ENCODE measurements at regions not wholly inside any gene's neighbourhood (a gene's known extent, or its start where the extent isn't known, plus 50 kb on each side); places are given as distances from the start of the nearest gene placed in this dataset.

DNA sequence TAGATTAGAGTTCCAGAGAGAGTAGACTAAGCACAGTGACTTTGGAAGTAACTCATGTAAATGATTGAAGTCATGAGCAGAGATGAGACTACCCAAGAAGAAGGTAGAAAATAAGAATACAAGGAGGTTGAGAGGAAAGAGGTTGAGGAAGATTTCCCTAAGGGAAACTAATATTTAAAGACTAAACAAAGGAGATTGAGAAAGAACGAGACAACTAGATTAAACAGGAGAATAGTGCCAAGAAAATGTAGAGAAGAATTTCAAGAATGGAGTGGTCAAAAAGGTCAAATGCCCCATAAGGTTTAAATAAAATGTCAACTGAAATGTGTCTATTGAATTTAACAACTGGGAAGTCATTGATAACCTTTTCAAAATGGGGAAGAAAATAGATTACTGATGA, 59.0 kb downstream of the RPS29 start:
- ATAC-seq = no peak
- intact Hi-C loops (cut with DNase I, micrococcal nuclease) = no loop called here
- H3K4me1 Mint-ChIP-seq = no peaks in the 10 kb centered on the region
- CTCF ChIA-PET = no interaction called here
- H3K27me3 Mint-ChIP-seq = peaks cover 12% of the 10 kb centered on the region
- DNase-seq = no peak
- no peak overlapping the region for H3K27ac Mint-ChIP-seq
- H3K36me3 Mint-ChIP-seq (ENCODE audit: low read depth) = no peaks in the 10 kb centered on the region
- POLR2A ChIA-PET = no interaction called here
- no peak overlapping the region for H3K4me3 Mint-ChIP-seq
- H3K9me3 Mint-ChIP-seq (ENCODE audit: low read depth) = no peaks in the 10 kb centered on the region

DNA sequence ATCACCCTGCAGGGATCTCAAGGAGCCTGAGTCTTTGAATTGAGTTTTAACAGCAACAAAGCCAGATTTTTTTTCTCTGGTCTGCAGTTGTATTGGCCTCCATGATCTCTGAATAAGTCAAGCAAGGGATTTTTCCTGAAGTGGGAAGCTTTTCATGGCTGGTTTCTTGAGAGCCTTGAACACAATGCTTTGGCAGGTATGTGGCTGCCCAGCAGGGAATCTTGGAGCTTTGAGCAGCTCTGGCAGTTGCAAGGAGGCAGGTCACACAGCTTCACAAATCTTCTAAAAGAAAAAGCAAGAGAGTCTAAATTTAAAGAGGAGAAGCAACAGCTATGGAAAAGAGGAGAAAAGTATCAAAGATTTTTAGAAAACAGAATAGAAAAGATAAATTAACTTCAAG, 60.1 kb downstream of the RPS29 start:
- POLR2A ChIA-PET = no interaction called here
- no peak overlapping the region for H3K4me3 Mint-ChIP-seq

DNA sequence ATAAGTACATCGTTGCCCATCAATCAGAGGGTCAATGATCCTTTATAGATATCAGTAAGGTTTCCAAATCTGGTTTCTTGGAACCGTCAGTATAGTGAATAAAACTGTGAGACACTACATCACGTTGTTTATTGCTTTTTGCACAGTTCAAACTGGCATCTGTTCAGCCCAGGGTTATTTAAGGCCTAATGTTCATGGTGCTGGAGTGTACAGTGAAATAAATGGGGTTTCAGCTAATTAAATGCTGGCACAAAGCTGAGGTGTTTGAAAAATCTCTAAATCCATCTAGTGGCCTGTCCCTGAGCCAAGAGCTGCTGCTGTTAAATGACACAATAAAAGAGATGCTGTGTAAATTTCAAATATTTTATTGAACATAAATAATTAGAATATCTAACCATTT, 69.9 kb downstream of the RPS29 start:
- DNase-seq (no peak), ATAC-seq (no peak)
- Mint-ChIP-seq H3K4me3 (no peak overlapping the region), H3K27me3 (no peaks in the 10 kb centered on the region), H3K9me3 (ENCODE audit: low read depth) (no peaks in the 10 kb centered on the region), H3K36me3 (ENCODE audit: low read depth) (no peaks in the 10 kb centered on the region), H3K4me1 (no peaks in the 10 kb centered on the region), H3K27ac (no peak overlapping the region)
- ChIA-PET CTCF (interaction anchor here (0.6 kb wide), 1 partner anchor 842 kb away, joined by 4 read pairs; no protein-coding TSS in a partner anchor), POLR2A (no interaction called here)
- intact Hi-C loops (cut with DNase I, micrococcal nuclease) = no loop called here

More for the DNA sequence above, 60.1 kb downstream of the RPS29 start:
- CTCF ChIA-PET = interaction anchor here (1.3 kb wide), 1 partner anchor 64 kb away, joined by 4 read pairs; no protein-coding TSS in a partner anchor
- intact Hi-C loops (cut with DNase I, micrococcal nuclease) = no loop called here
- no peaks in the 10 kb centered on the region for H3K4me1 Mint-ChIP-seq
- ATAC-seq = no peak
- H3K9me3 Mint-ChIP-seq (ENCODE audit: low read depth) = no peaks in the 10 kb centered on the region
- no peaks in the 10 kb centered on the region for H3K36me3 Mint-ChIP-seq (ENCODE audit: low read depth)
- no peak overlapping the region for H3K27ac Mint-ChIP-seq
- peaks cover 9% of the 10 kb centered on the region for H3K27me3 Mint-ChIP-seq
- DNase-seq = no peak

DNA sequence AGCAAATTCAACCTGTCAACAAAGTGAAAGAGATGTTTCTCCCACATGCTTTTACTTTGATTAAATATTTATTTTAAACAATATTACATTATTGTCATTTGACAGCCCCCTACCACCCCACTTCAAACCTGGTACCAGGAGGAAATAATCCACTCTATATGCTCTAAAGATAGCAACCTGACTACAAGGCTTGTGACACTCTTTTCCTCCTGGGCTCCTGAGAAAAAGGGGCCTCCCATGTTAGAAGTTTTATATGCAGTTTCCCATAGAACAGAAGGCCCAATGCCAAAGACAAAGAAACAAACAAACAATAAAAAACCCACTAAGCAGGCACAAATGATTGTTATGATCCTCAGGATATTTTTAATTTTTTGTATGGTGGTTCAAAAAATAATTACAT, 73.6 kb downstream of the RPS29 start:
- H3K4me3 Mint-ChIP-seq = no peak overlapping the region
- H3K27ac Mint-ChIP-seq = no peak overlapping the region
- ChIA-PET POLR2A (no interaction called here), CTCF (interaction anchor here (0.8 kb wide), 1 partner anchor 15 kb away, joined by 3 read pairs; no protein-coding TSS in a partner anchor)
- H3K27me3 Mint-ChIP-seq = no peaks in the 10 kb centered on the region
- no peaks in the 10 kb centered on the region for H3K4me1 Mint-ChIP-seq
- H3K36me3 Mint-ChIP-seq (ENCODE audit: low read depth) = no peaks in the 10 kb centered on the region
- H3K9me3 Mint-ChIP-seq (ENCODE audit: low read depth) = peaks cover 2% of the 10 kb centered on the region
- ATAC-seq = no peak
- no peak for DNase-seq
- intact Hi-C loops (cut with DNase I, micrococcal nuclease) = no loop called here

DNA sequence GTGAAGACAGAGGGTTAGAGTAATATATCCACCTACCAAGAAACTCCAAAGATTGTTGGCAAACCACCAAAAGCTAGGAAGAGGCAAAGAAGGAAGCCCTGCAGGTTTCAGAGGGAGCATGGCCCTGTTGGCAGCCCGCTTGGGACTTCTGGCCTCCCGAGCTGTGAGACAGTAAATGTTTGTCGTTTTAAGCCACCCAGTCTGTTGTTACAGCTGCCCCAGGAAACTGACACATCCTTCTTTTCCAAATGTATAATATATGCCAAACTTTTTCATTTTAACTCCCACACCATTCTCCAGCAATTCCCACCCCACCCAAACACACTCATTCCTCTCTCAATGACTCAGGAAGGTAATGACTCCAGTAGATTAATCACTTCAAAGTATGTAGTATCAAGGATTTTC, 74.0 kb downstream of the RPS29 start:
- Mint-ChIP-seq H3K36me3 (ENCODE audit: low read depth) (no peaks in the 10 kb centered on the region), H3K9me3 (ENCODE audit: low read depth) (peaks cover 2% of the 10 kb centered on the region), H3K27me3 (no peaks in the 10 kb centered on the region), H3K27ac (no peak overlapping the region), H3K4me3 (no peak overlapping the region), H3K4me1 (no peaks in the 10 kb centered on the region)
- ATAC-seq = no peak
- intact Hi-C loops (cut with DNase I, micrococcal nuclease) = no loop called here
- ChIA-PET POLR2A (no interaction called here), CTCF (interaction anchor here (1.2 kb wide), 1 partner anchor 51 kb away, joined by 3 read pairs; no protein-coding TSS in a partner anchor)
- no peak for DNase-seq

GRCh38 chr14:49508124-49508523, 78.1 kb downstream of the RPS29 start:
- no peak overlapping the region for H3K27ac Mint-ChIP-seq
- H3K27me3 Mint-ChIP-seq = no peaks in the 10 kb centered on the region
- intact Hi-C loops (cut with DNase I, micrococcal nuclease) = no loop called here
- ChIA-PET CTCF (interaction anchor here (0.9 to 1.2 kb wide), 2 partner anchors 11 to 12 kb away, joined by 3 read pairs; no protein-coding TSS in a partner anchor), POLR2A (no interaction called here)
- no peaks in the 10 kb centered on the region for H3K36me3 Mint-ChIP-seq (ENCODE audit: low read depth)
- H3K9me3 Mint-ChIP-seq (ENCODE audit: low read depth) = peaks cover 2% of the 10 kb centered on the region
- no peak overlapping the region for H3K4me3 Mint-ChIP-seq
- no peaks in the 10 kb centered on the region for H3K4me1 Mint-ChIP-seq
- no peak for ATAC-seq
- no peak for DNase-seq

- H3K36me3 Mint-ChIP-seq (ENCODE audit: low read depth) = no peaks in the 10 kb centered on the region
- DNase-seq = no peak
- no peak overlapping the region for H3K27ac Mint-ChIP-seq
- peaks cover 2% of the 10 kb centered on the region for H3K9me3 Mint-ChIP-seq (ENCODE audit: low read depth)
- ChIA-PET POLR2A (no interaction called here), CTCF (interaction anchor here (1.9 kb wide), 1 partner anchor 8 kb away, joined by 5 read pairs; no protein-coding TSS in a partner anchor)
- no peaks in the 10 kb centered on the region for H3K4me1 Mint-ChIP-seq
- peaks cover 4% of the 10 kb centered on the region for H3K27me3 Mint-ChIP-seq
- H3K4me3 Mint-ChIP-seq = no peak overlapping the region
- no peak for ATAC-seq
- intact Hi-C loops (cut with DNase I, micrococcal nuclease) = no loop called here
Observed at GRCh38 chr14:49506650-49507049, 79.5 kb downstream of the RPS29 start.

DNA sequence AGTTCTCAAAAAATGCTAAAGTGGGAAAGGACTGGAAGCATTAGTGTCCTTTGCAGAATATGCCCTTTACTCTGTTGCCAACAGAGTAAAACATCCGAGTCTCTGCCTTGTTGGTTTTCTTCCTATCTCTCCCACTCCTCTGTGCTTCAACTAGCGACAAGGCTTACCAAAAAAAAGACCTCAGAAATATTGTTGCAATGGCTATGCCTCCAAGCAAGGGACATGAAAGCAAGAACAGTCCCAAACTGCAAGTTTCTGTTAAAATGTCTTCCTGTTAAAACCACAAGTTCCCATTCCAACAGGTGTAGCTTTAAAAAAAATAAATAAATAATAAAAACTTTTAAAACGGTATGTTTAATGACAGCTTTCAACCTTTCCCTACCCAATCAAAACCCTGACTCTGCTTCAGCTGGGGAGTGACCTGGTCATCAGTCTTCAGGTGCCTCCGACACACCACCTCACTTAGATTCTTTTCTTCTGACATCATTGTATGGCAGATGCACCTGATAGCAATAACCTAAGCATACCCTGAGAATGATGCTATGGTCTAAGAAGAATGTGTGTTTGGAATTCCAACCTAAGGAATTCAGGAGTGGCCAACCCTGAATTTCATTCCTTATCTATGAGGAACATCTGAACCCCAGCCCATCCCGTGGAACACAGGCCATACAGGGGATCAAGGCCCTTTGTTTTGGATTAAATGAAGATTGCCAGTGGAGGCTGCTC, 81.0 kb downstream of the RPS29 start:
- no peak overlapping the region for H3K4me3 Mint-ChIP-seq
- peaks cover 2% of the 10 kb centered on the region for H3K9me3 Mint-ChIP-seq (ENCODE audit: low read depth)
- ChIA-PET CTCF (interaction anchor here (1.6 kb wide), 1 partner anchor 10 kb away, joined by 3 read pairs; no protein-coding TSS in a partner anchor), POLR2A (no interaction called here)
- H3K36me3 Mint-ChIP-seq (ENCODE audit: low read depth) = no peaks in the 10 kb centered on the region
- H3K27ac Mint-ChIP-seq = no peak overlapping the region
- peaks cover 9% of the 10 kb centered on the region for H3K27me3 Mint-ChIP-seq
- H3K4me1 Mint-ChIP-seq = no peaks in the 10 kb centered on the region
- DNase-seq (no peak), ATAC-seq (no peak)
- intact Hi-C loops (cut with DNase I, micrococcal nuclease) = no loop called here

GRCh38 chr14:49497725-49498348, 88.3 kb downstream of the RPS29 start:
- ATAC-seq = peak; percentile 71
- Mint-ChIP-seq H3K4me1 (no peaks in the 10 kb centered on the region), H3K9me3 (ENCODE audit: low read depth) (no peaks in the 10 kb centered on the region), H3K4me3 (no peak overlapping the region), H3K36me3 (ENCODE audit: low read depth) (no peaks in the 10 kb centered on the region), H3K27ac (no peak overlapping the region), H3K27me3 (peaks cover 9% of the 10 kb centered on the region)
- peak; percentile 30 for DNase-seq
- POLR2A ChIA-PET = no interaction called here
- intact Hi-C loops (cut with DNase I, micrococcal nuclease) = loop anchor here (1.0 to 5.0 kb wide), 3 partner anchors 36 to 191 kb away; no protein-coding TSS in a partner anchor
- CTCF ChIA-PET = interaction anchor here (0.6 to 7.8 kb wide), 22 partner anchors 9 to 810 kb away, joined by 3 to 143 read pairs (median 3); no protein-coding TSS in a partner anchor

- Mint-ChIP-seq H3K27ac (no peak overlapping the region), H3K36me3 (ENCODE audit: low read depth) (no peaks in the 10 kb centered on the region)
Observed at GRCh38 chr14:49497267-49497666, 88.9 kb downstream of the RPS29 start.

DNA sequence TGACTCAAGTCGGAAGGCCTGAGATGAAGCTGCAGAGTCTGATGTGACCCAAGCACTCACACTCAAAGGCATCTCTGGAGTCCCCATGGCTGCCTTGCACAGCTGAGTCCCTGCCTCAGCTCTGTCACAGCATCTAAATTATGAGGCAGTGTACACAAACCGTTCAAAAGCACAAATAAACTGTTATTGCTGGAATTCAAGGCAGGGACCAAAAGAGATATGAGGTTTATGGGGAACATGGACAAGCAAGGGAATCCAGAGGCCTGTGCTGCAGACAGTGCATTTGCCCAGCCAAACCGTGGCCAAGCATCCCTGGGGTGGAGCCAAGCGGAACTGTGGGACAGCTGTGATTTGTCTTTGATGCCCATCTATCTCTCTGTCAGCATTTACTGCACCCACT, 91.3 kb downstream of the RPS29 start:
- Mint-ChIP-seq H3K4me3 (no peak overlapping the region), H3K9me3 (ENCODE audit: low read depth) (no peaks in the 10 kb centered on the region), H3K4me1 (no peaks in the 10 kb centered on the region), H3K27ac (no peak overlapping the region), H3K36me3 (ENCODE audit: low read depth) (no peaks in the 10 kb centered on the region), H3K27me3 (no peaks in the 10 kb centered on the region)
- DNase-seq (no peak), ATAC-seq (no peak)
- ChIA-PET CTCF (interaction anchor here (0.6 to 7.8 kb wide), 4 partner anchors 10 to 204 kb away, joined by 3 to 143 read pairs (median 3); no protein-coding TSS in a partner anchor), POLR2A (no interaction called here)
- intact Hi-C loops (cut with DNase I, micrococcal nuclease) = loop anchor here in 1 of 2 experiments (5.0 kb wide), 1 partner anchor 188 kb away; no protein-coding TSS in a partner anchor

More at GRCh38 chr14:49497267-49497666, 88.9 kb downstream of the RPS29 start:
- no peak overlapping the region for H3K4me3 Mint-ChIP-seq
- ChIA-PET POLR2A (no interaction called here), CTCF (interaction anchor here (0.6 to 7.8 kb wide), 16 partner anchors 9 to 810 kb away, joined by 3 to 143 read pairs (median 3); no protein-coding TSS in a partner anchor)
- no peaks in the 10 kb centered on the region for H3K9me3 Mint-ChIP-seq (ENCODE audit: low read depth)
- no peaks in the 10 kb centered on the region for H3K4me1 Mint-ChIP-seq
- intact Hi-C loops (cut with DNase I, micrococcal nuclease) = loop anchor here (1.0 to 5.0 kb wide), 3 partner anchors 35 to 190 kb away; no protein-coding TSS in a partner anchor
- peaks cover 9% of the 10 kb centered on the region for H3K27me3 Mint-ChIP-seq
- DNase-seq = no peak
- no peak for ATAC-seq

DNA sequence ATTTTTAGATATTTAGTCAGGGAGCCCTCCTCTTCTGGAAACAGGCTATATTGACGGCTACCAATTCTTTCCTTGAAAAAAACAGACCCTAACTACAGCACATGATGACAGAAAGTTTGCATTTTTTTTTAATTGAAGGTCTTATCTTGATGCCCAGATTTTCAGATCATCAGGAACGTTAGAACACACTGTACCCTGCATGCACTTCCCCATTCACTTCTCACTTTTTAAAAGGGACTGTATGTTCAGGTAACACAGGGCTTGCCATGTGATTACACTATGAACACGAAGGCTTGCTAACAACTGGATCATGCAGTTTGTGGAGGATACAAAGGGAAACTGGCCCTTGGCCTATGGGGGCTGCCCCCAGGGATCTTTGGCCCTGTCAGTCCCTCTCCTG, 92.6 kb downstream of the RPS29 start:
- ChIA-PET CTCF (no interaction called here), POLR2A (no interaction called here)
- Mint-ChIP-seq H3K9me3 (ENCODE audit: low read depth) (no peaks in the 10 kb centered on the region), H3K36me3 (ENCODE audit: low read depth) (no peaks in the 10 kb centered on the region), H3K27ac (no peak overlapping the region), H3K4me3 (no peak overlapping the region), H3K27me3 (no peaks in the 10 kb centered on the region), H3K4me1 (no peaks in the 10 kb centered on the region)
- intact Hi-C loops (cut with DNase I, micrococcal nuclease) = no loop called here
- DNase-seq = no peak
- ATAC-seq = no peak
